Endothelial cell of umbilical vein (primary cell): ENCODE measurements at regions not wholly inside any gene's neighbourhood (a gene's known extent, or its start where the extent isn't known, plus 50 kb on each side); places are given as distances from the start of the nearest gene placed in this dataset.

ENCODE experiments used
- BruUV-seq: library from RNA; stranded (reverse); fragments of 400-500 nt; replicated peaks from 2 replicates; lab custom pipeline; 2021; lab: Mats Ljungman, UMichigan
- CTCF ChIA-PET: fragments of 300-600, 350-600 bp; sonication (Branson Sonifier 250); formaldehyde crosslinking; loops from one replicate; lab custom pipeline; 2021; ENCODE audit warnings: antibody characterized with exemption, inconsistent platforms; lab: Charles Lee
- POLR2A ChIA-PET: fragments of 300-600, 350-600 bp; sonication (Branson Sonifier 250); formaldehyde crosslinking; loops from one replicate; lab custom pipeline; 2021; ENCODE audit warnings: antibody characterized with exemption, inconsistent platforms; lab: Charles Lee
- DNase-seq: peaks from one replicate; pipeline ENCODE4 v3.0.0-alpha.2; 2011; ENCODE audit warnings: low read depth, low spot score
- FAIRE-seq: peaks from 2 replicates; lab custom pipeline; 2011; peaks lifted over from hg19 to GRCh38; lab: Jason Lieb, UNC
- H2AFZ ChIP-seq: 2 replicates; pipeline ENCODE4 v1.6.0; 2012; ENCODE audit warnings: low read depth, low read length, control low read depth, inconsistent platforms
- H3K27ac ChIP-seq: 2 replicates; pipeline ENCODE4 v1.5.1; 2011; ENCODE audit warnings: low read depth, mild to moderate bottlenecking, control low read depth, low read length, moderate library complexity; ENCODE audit not compliant: insufficient read depth
- H3K27me3 ChIP-seq, 2 experiments: 2 replicates each; pipeline versions ENCODE4 v1.6.0 to v1.6.1; 2011; ENCODE audit warnings: low read length in 2 of 2, mixed read lengths in 1 of 2; ENCODE audit not compliant: control insufficient read depth in 2 of 2, insufficient read depth in 2 of 2
- H3K36me3 ChIP-seq, 2 experiments: 2 replicates in 1 of 2; 3 replicates in 1 of 2; pipeline ENCODE4 v1.5.1; 2011; ENCODE audit warnings: low read length in 2 of 2, mild to moderate bottlenecking in 1 of 2, moderate library complexity in 1 of 2; ENCODE audit not compliant: control insufficient read depth in 2 of 2, insufficient read depth in 2 of 2; ENCODE audit errors: extremely low read depth in 1 of 2
- H3K4me1 ChIP-seq: 3 replicates; pipeline ENCODE4 v1.5.1; 2011; ENCODE audit warnings: mild to moderate bottlenecking, low read length; ENCODE audit not compliant: control insufficient read depth, insufficient read depth; ENCODE audit errors: extremely low read depth
- H3K4me2 ChIP-seq: 2 replicates; pipeline ENCODE4 v1.6.1; 2011; ENCODE audit warnings: low read length, control low read depth, mixed read lengths; ENCODE audit not compliant: insufficient read depth
- H3K4me3 ChIP-seq, 3 experiments: fragments of 200-600 bp in 1 of 3; sonication (generic), shearing (Covaris generic) in 1 of 3; replicated peaks in 1 of 3; 2 replicates each; pipeline ENCODE4 v1.5.1; 2011 to 2016; ENCODE audit warnings: control low read depth in 3 of 3, low read length in 3 of 3, mild to moderate bottlenecking in 2 of 3, inconsistent platforms in 1 of 3, low read depth in 1 of 3, moderate library complexity in 1 of 3; ENCODE audit not compliant: insufficient read depth in 1 of 3
- H3K79me2 ChIP-seq: 2 replicates; pipeline ENCODE4 v1.6.0; 2012; ENCODE audit warnings: low read length, inconsistent platforms; ENCODE audit not compliant: control insufficient read depth, insufficient read depth
- H3K9ac ChIP-seq: replicated peaks from 2 replicates; pipeline ENCODE3; 2011; ENCODE audit warnings: low read length, control low read depth; ENCODE audit not compliant: insufficient read depth; ENCODE audit errors: extremely low read depth
- H3K9me1 ChIP-seq: replicated peaks from 3 replicates; pipeline ENCODE4 v1.6.0; 2011; ENCODE audit warnings: mild to moderate bottlenecking, low read length; ENCODE audit not compliant: control insufficient read depth, insufficient read depth; ENCODE audit errors: extremely low read depth
- H3K9me3 ChIP-seq: replicated peaks from 2 replicates; pipeline ENCODE4 v1.5.1; 2012; ENCODE audit warnings: low read length, inconsistent platforms; ENCODE audit not compliant: control insufficient read depth, insufficient read depth
- H4K20me1 ChIP-seq: replicated peaks from 2 replicates; pipeline ENCODE3; 2011; ENCODE audit warnings: mild to moderate bottlenecking, low read length; ENCODE audit not compliant: control insufficient read depth, insufficient read depth; ENCODE audit errors: extremely low read depth
- CTCF ChIP-seq, 2 donors: IDR thresholded peaks; 1 replicate in 1 of 2; 2 replicates in 1 of 2; pipeline ENCODE4 v1.5.1; 2011; ENCODE audit warnings: low read length in 2 of 2, mild to moderate bottlenecking in 2 of 2, moderate library complexity in 2 of 2, control low read depth in 1 of 2, inconsistent platforms in 1 of 2, low read depth in 1 of 2; ENCODE audit not compliant: insufficient read depth in 1 of 2; ENCODE audit errors: extremely low read depth in 1 of 2
- EZH2 ChIP-seq: IDR thresholded peaks from 2 replicates; pipeline ENCODE4 v1.6.1; 2012; ENCODE audit warnings: borderline replicate concordance, low read depth, mild to moderate bottlenecking, moderate library complexity, low read length, inconsistent platforms; ENCODE audit not compliant: severe bottlenecking
- FOS ChIP-seq: IDR thresholded peaks from 2 replicates; pipeline ENCODE4 v1.6.1; 2011; ENCODE audit warnings: mild to moderate bottlenecking, low read length, moderate library complexity, borderline replicate concordance; ENCODE audit not compliant: insufficient read depth
- GATA2 ChIP-seq: IDR thresholded peaks from 2 replicates; pipeline ENCODE4 v1.7.0; 2011; ENCODE audit warnings: low read depth, mild to moderate bottlenecking, moderate library complexity, mixed read lengths, low read length; ENCODE audit not compliant: insufficient read length, insufficient read depth
- JUN ChIP-seq: IDR thresholded peaks from 2 replicates; pipeline ENCODE4 v1.6.1; 2011; ENCODE audit warnings: borderline replicate concordance, low read depth; ENCODE audit not compliant: insufficient read length, insufficient read depth
- MYC ChIP-seq: IDR thresholded peaks from one replicate; pipeline ENCODE4 v1.6.1; 2011; ENCODE audit warnings: mild to moderate bottlenecking, low read depth, low read length
- POLR2A ChIP-seq: IDR thresholded peaks from 2 replicates; pipeline ENCODE4 v1.6.1; 2012; ENCODE audit warnings: low read depth, mild to moderate bottlenecking, control low read depth, low read length
- POLR2AphosphoS5 ChIP-seq: IDR thresholded peaks from 2 replicates; pipeline ENCODE4 v1.6.1; 2012; ENCODE audit warnings: low read depth, mild to moderate bottlenecking, control low read depth, low read length, moderate library complexity; ENCODE audit not compliant: insufficient read depth
- dilution Hi-C: fragments of 300-500 bp; cut with MboI; formaldehyde crosslinking; loops from one replicate; pipeline ENCODE4 v1.15.0; 2019; ENCODE audit warnings: low sequenced_read_pairs; ENCODE audit not compliant: extremely low pct_ligation_motif_present
- intact Hi-C: fragments of 100-400 bp; cut with micrococcal nuclease; formaldehyde crosslinking; loops from one replicate; pipeline ENCODE4 v1.10.0; 2022
- TF ChIP-seq, protein P1 (sequence below): IDR thresholded peaks from 2 replicates; pipeline ENCODE4 v1.6.1; 2011; ENCODE audit not compliant: insufficient read depth, insufficient read length

DNA sequence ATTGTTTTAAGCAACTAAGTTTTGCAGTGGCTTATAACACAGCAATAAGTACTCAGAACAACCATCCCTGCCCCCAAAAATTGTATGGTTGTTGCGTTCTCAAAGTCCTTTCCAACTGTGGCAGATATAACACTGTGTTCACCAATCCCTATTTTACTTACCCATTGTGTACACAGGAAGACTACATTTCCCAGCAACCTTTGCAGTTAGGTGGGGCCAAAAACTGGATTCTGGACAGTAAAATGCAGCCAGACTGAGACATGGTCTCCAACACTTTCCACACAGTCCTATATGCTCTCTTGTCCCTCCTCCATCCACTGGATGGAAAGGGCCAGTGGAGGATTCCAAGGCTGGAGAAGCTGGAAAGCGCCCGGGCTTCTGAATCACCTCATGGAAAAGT is 523.6 kb downstream of the BCOR start:
- Histone ChIP-seq H3K27ac (no peak overlapping the region), H3K36me3 (no peaks in the 10 kb centered on the region), H3K9me1 (no peaks in the 10 kb centered on the region), H3K4me2 (no peak overlapping the region), H3K79me2 (no peaks in the 10 kb centered on the region), H4K20me1 (no peaks in the 10 kb centered on the region), H3K9ac (no peak overlapping the region), H3K4me3 (no peak overlapping the region), H3K4me1 (no peaks in the 10 kb centered on the region), H3K27me3 (peaks cover 0 to 3% of the 10 kb centered on the region in 2 experiments), H2AFZ (no peak overlapping the region), H3K9me3 (no peaks in the 10 kb centered on the region)
- BruUV-seq = no TSS peak
- POLR2A ChIA-PET = no interaction called here
- intact Hi-C loops (no loop called here), dilution Hi-C loops (no loop called here)
- DNase-seq (no peak), FAIRE-seq (no peak)
- TF ChIP-seq FOS (no peak), EZH2 (no peak), POLR2AphosphoS5 (no peak), MYC (no peak), JUN (no peak), POLR2A (no peak), GATA2 (no peak), CTCF (IDR thresholded peaks at IDR 0.05; ENCODE audit: extremely low read depth in 1 of 2, insufficient read depth in 1 of 2, low read depth in 1 of 2, low read length in 2 of 2) (no peak)
- TF ChIP-seq, protein P1, sequence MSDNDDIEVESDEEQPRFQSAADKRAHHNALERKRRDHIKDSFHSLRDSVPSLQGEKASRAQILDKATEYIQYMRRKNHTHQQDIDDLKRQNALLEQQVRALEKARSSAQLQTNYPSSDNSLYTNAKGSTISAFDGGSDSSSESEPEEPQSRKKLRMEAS = no peak
- CTCF ChIA-PET = no interaction called here
